SK-N-SH (cell line): ENCODE measurements at regions not wholly inside any gene's neighbourhood (a gene's known extent, or its start where the extent isn't known, plus 50 kb on each side); places are given as distances from the start of the nearest gene placed in this dataset.

Experiments used
- small RNA-seq, 7 experiments: library from RNA; depleted of rRNA; stranded (forward); fragments of <200 nt; gene quantifications; one replicate each; pipeline ENCODE3, GENCODE V24; 2012

Small RNAs in the stretch of these regions (small RNA-seq; reads per million reads assigned to genes)
- gene AC233702.6 = 0 reads per million in 7 experiments
- 0 reads per million in 7 experiments for gene AC233702.8
